HepG2 (cell line): ENCODE measurements at regions not wholly inside any gene's neighbourhood (a gene's known extent, or its start where the extent isn't known, plus 50 kb on each side); places are given as distances from the start of the nearest gene placed in this dataset.

Experiments
- ATAC-seq: fragments of 200-7000 bp; cut with Tn5 transposase; 3 replicates; pipeline ENCODE4 v1.9.1; 2020; ENCODE audit warnings: mild to moderate bottlenecking, moderate library complexity
- BruUV-seq: library from RNA; stranded (reverse); fragments of 400-500 nt; replicated peaks from 2 replicates; lab custom pipeline; 2021; lab: Mats Ljungman, UMichigan
- CTCF ChIA-PET: fragments of 300-600 bp; formaldehyde crosslinking; extraction: SDS; loops from one replicate; lab custom pipeline; 2021; ENCODE audit warnings: low total read pairs, inconsistent platforms, low intra/inter-chr PET ratio; lab: Yijun Ruan, JAX
- POLR2A ChIA-PET: fragments of 350-600 bp; sonication (Branson Sonifier 250); formaldehyde crosslinking; loops from one replicate; lab custom pipeline; 2020; ENCODE audit warnings: antibody characterized with exemption, inconsistent platforms; lab: Yijun Ruan, JAX
- DNase-seq: peaks from one replicate; pipeline ENCODE4 v3.0.0-alpha.2; 2015; ENCODE audit warnings: low spot score
- FAIRE-seq: peaks from 3 replicates; lab custom pipeline; 2011; peaks lifted over from hg19 to GRCh38; lab: Jason Lieb, UNC
- H2AFZ ChIP-seq: one replicate; pipeline ENCODE4 v1.6.1; 2011; ENCODE audit warnings: low read length, inconsistent platforms
- H3K27ac ChIP-seq: fragments of 300-600 bp; 3 replicates; pipeline ENCODE4 v1.8.0; 2011; ENCODE audit warnings: mixed run types, mild to moderate bottlenecking, mixed read lengths, low read length, inconsistent platforms; ENCODE audit not compliant: insufficient read depth; ENCODE audit errors: extremely low read length
- H3K27me3 ChIP-seq, 2 experiments: fragments of 200-600 bp in 1 of 2; 2 replicates in 1 of 2; 3 replicates in 1 of 2; pipeline versions ENCODE4 v1.6.0 to v1.8.0; 2011; ENCODE audit warnings: low read length in 2 of 2, mild to moderate bottlenecking in 2 of 2, moderate library complexity in 2 of 2, inconsistent platforms in 1 of 2; ENCODE audit not compliant: insufficient read depth in 2 of 2, control insufficient read depth in 1 of 2
- H3K36me3 ChIP-seq, 2 experiments: fragments of 200-600 bp in 1 of 2; replicated peaks in 1 of 2; 2 replicates in 1 of 2; 3 replicates in 1 of 2; pipeline versions ENCODE4 v1.5.1 to v1.8.0; 2011; ENCODE audit warnings: low read length in 2 of 2, inconsistent platforms in 1 of 2; ENCODE audit not compliant: insufficient read depth in 2 of 2, control insufficient read depth in 1 of 2
- H3K4me1 ChIP-seq: 2 replicates; pipeline ENCODE4 v1.5.1; 2012; ENCODE audit warnings: low read length, inconsistent platforms; ENCODE audit not compliant: insufficient read depth
- H3K4me2 ChIP-seq: 2 replicates; pipeline ENCODE4 v1.6.0; 2011; ENCODE audit warnings: low read depth, low read length, inconsistent platforms
- H3K4me3 ChIP-seq, 3 experiments: fragments of 200-600 bp in 1 of 3; sonication (generic), shearing (Covaris generic) in 1 of 3; replicated peaks in 1 of 3; 2 replicates each; pipeline ENCODE4 v1.5.1; 2011 to 2016; ENCODE audit warnings: low read length in 3 of 3, inconsistent platforms in 2 of 3, low read depth in 2 of 3, mild to moderate bottlenecking in 2 of 3, control low read depth in 1 of 3, mixed read lengths in 1 of 3; ENCODE audit not compliant: insufficient read depth in 1 of 3
- H3K79me2 ChIP-seq: one replicate; pipeline ENCODE4 v1.6.1; 2011; ENCODE audit warnings: low read length, inconsistent platforms; ENCODE audit not compliant: insufficient read depth
- H3K9ac ChIP-seq: 2 replicates; pipeline ENCODE4 v1.6.0; 2011; ENCODE audit warnings: mild to moderate bottlenecking, low read depth, low read length, inconsistent platforms; ENCODE audit not compliant: insufficient read depth
- H3K9me3 ChIP-seq: 2 replicates; pipeline ENCODE4 v1.5.1; 2012; ENCODE audit warnings: mild to moderate bottlenecking, low read length
- H4K20me1 ChIP-seq: 2 replicates; pipeline ENCODE4 v1.6.0; 2011; ENCODE audit warnings: inconsistent platforms, mild to moderate bottlenecking, low read length, moderate library complexity; ENCODE audit not compliant: insufficient read depth
- CENPT ChIP-seq: sonication (generic); formaldehyde crosslinking; IDR thresholded peaks from 2 replicates; pipeline ENCODE4 v1.8.0; 2022; ENCODE audit warnings: low read depth, mild to moderate bottlenecking, moderate library complexity, missing genetic modification reagents
- CENPX ChIP-seq: sonication (generic); formaldehyde crosslinking; IDR thresholded peaks from 2 replicates; pipeline ENCODE4 v1.9.0; 2021; ENCODE audit warnings: mild to moderate bottlenecking, missing genetic modification reagents, moderate library complexity
- KLF12 ChIP-seq: sonication (generic); formaldehyde crosslinking; IDR thresholded peaks from 2 replicates; pipeline ENCODE4 v1.4.0; 2020; ENCODE audit warnings: missing genetic modification reagents, borderline replicate concordance
- MZF1 ChIP-seq: sonication (generic); formaldehyde crosslinking; IDR thresholded peaks from 2 replicates; pipeline ENCODE4 v1.8.1; 2023; ENCODE audit warnings: mild to moderate bottlenecking, missing genetic modification reagents, borderline replicate concordance
- PCBP1 ChIP-seq: fragments of 200-400 bp; formaldehyde crosslinking; IDR thresholded peaks from 2 replicates; pipeline ENCODE4 v1.6.1; 2017; ENCODE audit warnings: mild to moderate bottlenecking, low read depth, low read length, borderline replicate concordance
- TCF7L2 ChIP-seq: IDR thresholded peaks from 2 replicates; pipeline ENCODE4 v1.6.1; 2011; ENCODE audit warnings: mild to moderate bottlenecking, low read depth, low read length, moderate library complexity
- ZNF180 ChIP-seq: sonication (generic); formaldehyde crosslinking; IDR thresholded peaks from 2 replicates; pipeline ENCODE4 v1.4.0; 2020; ENCODE audit warnings: low read depth, missing genetic modification reagents, borderline replicate concordance
- ZNF251 ChIP-seq: sonication (generic); formaldehyde crosslinking; IDR thresholded peaks from 2 replicates; pipeline ENCODE4 v1.9.0; 2021; ENCODE audit warnings: mild to moderate bottlenecking, missing genetic modification reagents
- ZNF263 ChIP-seq: sonication (generic); formaldehyde crosslinking; IDR thresholded peaks from 2 replicates; pipeline ENCODE4 v1.4.0; 2020; ENCODE audit warnings: missing genetic modification reagents
- ZNF670 ChIP-seq: sonication (generic); formaldehyde crosslinking; IDR thresholded peaks from 2 replicates; pipeline ENCODE4 v1.8.0; 2022; ENCODE audit warnings: mild to moderate bottlenecking, missing genetic modification reagents, borderline replicate concordance
- ZNF816 ChIP-seq: sonication (generic); formaldehyde crosslinking; IDR thresholded peaks from 2 replicates; pipeline ENCODE4 v1.8.0; 2022; ENCODE audit warnings: missing genetic modification reagents, mild to moderate bottlenecking, borderline replicate concordance
- ZZZ3 ChIP-seq: sonication (generic); formaldehyde crosslinking; IDR thresholded peaks from 2 replicates; pipeline ENCODE4 v1.4.0; 2020; ENCODE audit warnings: missing genetic modification reagents, mild to moderate bottlenecking, borderline replicate concordance
- WGBS: methylation state at CpG from one replicate; pipeline ENCODE4 v1.1.6; 2017; ENCODE audit warnings: low lambda C conversion rate; 5-methylcytosine and 5-hydroxymethylcytosine counted together
- in situ Hi-C: cut with HindIII; loops from 2 replicates; pipeline ENCODE4 v1.10.0; 2017; ENCODE audit warnings: low pct_unique_long_range_greater_than_20kb; ENCODE audit not compliant: extremely low pct_ligation_motif_present
- intact Hi-C: fragments of 100-400 bp; cut with micrococcal nuclease; formaldehyde crosslinking; loops from one replicate; pipeline ENCODE4 v1.10.0; 2022; ENCODE audit not compliant: unreplicated experiment
- TF ChIP-seq, protein P1 (sequence below): sonication (generic); formaldehyde crosslinking; IDR thresholded peaks from 2 replicates; pipeline ENCODE4 v1.5.0; 2020; ENCODE audit warnings: mild to moderate bottlenecking, missing genetic modification reagents
- TF ChIP-seq, protein P2 (sequence below): sonication (generic); formaldehyde crosslinking; IDR thresholded peaks from 2 replicates; pipeline ENCODE4 v1.4.0; 2020; ENCODE audit warnings: mild to moderate bottlenecking, missing genetic modification reagents
- TF ChIP-seq, protein P3 (sequence below): sonication (generic); formaldehyde crosslinking; IDR thresholded peaks from 2 replicates; pipeline ENCODE4 v1.9.0; 2021; ENCODE audit warnings: missing genetic modification reagents, borderline replicate concordance

DNA sequence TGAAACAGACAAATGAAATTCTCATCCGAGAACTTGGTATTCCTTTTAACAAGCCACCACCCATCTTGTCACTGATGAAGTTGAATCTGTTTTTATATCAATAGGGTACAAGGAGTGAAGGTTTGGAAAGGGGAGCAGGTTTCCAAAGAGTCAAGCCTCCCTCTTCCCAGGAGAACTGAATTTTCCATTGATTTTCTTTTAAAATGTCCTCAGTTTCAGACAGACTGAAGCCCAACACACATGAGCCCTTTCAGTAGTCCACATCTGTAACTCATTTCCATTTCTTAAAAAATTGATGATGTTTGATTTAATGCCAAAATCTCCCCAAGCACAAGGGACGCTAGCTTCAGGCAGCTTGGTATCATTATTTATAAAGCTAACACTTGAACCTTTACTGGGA lies 187.7 kb downstream of the FOXB1 start:
- intact Hi-C loops: no loop called here
- in situ Hi-C loops: loop anchor here (25.0 kb wide), 1 partner anchor 455 kb away; no protein-coding TSS in a partner anchor
- WGBS: 0% methylated on average over 2 of the region's 2 CpGs
- H3K9me3 ChIP-seq: no peaks in the 10 kb centered on the region
- no peaks in the 10 kb centered on the region for H3K36me3 ChIP-seq
- H2AFZ ChIP-seq: no peak overlapping the region
- POLR2A ChIA-PET: no interaction called here
- H4K20me1 ChIP-seq: no peaks in the 10 kb centered on the region
- H3K27me3 ChIP-seq: peaks cover 0 to 4% of the 10 kb centered on the region in 2 experiments; a peak in 1 of 5 replicates
- H3K9ac ChIP-seq: no peak overlapping the region
- no peaks in the 10 kb centered on the region for H3K4me1 ChIP-seq
- TF ChIP-seq KLF12 (CRISPR knock-in tag) (no peak), ZNF263 (CRISPR knock-in tag) (no peak), MZF1 (no peak), TCF7L2 (no peak), ZNF816 (CRISPR knock-in tag) (no peak)
- TF ChIP-seq, protein P1, sequence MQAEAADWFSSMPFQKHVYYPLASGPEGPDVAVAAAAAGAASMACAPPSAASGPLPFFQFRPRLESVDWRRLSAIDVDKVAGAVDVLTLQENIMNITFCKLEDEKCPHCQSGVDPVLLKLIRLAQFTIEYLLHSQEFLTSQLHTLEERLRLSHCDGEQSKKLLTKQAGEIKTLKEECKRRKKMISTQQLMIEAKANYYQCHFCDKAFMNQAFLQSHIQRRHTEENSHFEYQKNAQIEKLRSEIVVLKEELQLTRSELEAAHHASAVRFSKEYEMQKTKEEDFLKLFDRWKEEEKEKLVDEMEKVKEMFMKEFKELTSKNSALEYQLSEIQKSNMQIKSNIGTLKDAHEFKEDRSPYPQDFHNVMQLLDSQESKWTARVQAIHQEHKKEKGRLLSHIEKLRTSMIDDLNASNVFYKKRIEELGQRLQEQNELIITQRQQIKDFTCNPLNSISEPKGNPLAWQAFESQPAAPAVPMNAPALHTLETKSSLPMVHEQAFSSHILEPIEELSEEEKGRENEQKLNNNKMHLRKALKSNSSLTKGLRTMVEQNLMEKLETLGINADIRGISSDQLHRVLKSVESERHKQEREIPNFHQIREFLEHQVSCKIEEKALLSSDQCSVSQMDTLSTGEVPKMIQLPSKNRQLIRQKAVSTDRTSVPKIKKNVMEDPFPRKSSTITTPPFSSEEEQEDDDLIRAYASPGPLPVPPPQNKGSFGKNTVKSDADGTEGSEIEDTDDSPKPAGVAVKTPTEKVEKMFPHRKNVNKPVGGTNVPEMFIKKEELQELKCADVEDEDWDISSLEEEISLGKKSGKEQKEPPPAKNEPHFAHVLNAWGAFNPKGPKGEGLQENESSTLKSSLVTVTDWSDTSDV (CRISPR knock-in tag): no peak
- H3K27ac ChIP-seq: no peak overlapping the region
- ATAC-seq (no peak), DNase-seq (no peak), FAIRE-seq (no peak)
- no TSS peak for BruUV-seq
- no peak overlapping the region for H3K4me2 ChIP-seq
- no peaks in the 10 kb centered on the region for H3K79me2 ChIP-seq
- CTCF ChIA-PET: no interaction called here
- no peak overlapping the region for H3K4me3 ChIP-seq

DNA sequence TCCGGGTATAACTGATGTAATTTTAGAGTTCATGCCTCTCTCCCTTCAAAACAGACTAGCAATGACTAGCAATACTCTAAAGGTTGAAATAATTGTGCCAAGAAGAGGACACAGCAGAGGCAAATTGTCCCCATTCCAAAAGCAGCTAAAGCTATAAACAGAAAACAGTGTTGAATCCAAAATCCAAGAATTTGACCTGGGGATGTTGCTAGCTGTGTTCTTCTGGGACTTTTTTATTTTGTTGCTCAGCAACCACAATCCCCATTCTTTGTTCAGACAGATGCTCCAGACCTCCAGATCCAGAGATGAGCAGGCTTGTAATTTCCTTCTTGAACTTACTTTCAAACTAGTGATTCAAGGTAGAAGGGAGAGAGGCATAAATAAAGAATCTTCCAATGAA lies 191.5 kb downstream of the FOXB1 start:
- ATAC-seq: no peak
- ChIA-PET CTCF (no interaction called here), POLR2A (no interaction called here)
- Histone ChIP-seq H4K20me1 (no peaks in the 10 kb centered on the region), H3K79me2 (no peaks in the 10 kb centered on the region), H3K9ac (no peak overlapping the region), H2AFZ (no peak overlapping the region), H3K4me2 (no peak overlapping the region), H3K36me3 (no peaks in the 10 kb centered on the region), H3K9me3 (no peaks in the 10 kb centered on the region), H3K27ac (no peak overlapping the region), H3K27me3 (no peaks in the 10 kb centered on the region), H3K4me1 (no peaks in the 10 kb centered on the region), H3K4me3 (no peak overlapping the region)
- DNase-seq: no peak
- WGBS: 0% methylated on average over 1 of the region's 1 CpG
- in situ Hi-C loops (loop anchor here (25.0 kb wide), 1 partner anchor 458 kb away; no protein-coding TSS in a partner anchor), intact Hi-C loops (no loop called here)
- BruUV-seq: no TSS peak
- no peak for FAIRE-seq
- TF ChIP-seq, protein P2, sequence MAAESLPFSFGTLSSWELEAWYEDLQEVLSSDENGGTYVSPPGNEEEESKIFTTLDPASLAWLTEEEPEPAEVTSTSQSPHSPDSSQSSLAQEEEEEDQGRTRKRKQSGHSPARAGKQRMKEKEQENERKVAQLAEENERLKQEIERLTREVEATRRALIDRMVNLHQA (CRISPR knock-in tag): no peak
- no peak for TF ChIP-seq ZZZ3 (CRISPR knock-in tag)
- no peak for TF ChIP-seq ZNF180 (CRISPR knock-in tag)
- no peak for TF ChIP-seq PCBP1
- TF ChIP-seq, protein P3, sequence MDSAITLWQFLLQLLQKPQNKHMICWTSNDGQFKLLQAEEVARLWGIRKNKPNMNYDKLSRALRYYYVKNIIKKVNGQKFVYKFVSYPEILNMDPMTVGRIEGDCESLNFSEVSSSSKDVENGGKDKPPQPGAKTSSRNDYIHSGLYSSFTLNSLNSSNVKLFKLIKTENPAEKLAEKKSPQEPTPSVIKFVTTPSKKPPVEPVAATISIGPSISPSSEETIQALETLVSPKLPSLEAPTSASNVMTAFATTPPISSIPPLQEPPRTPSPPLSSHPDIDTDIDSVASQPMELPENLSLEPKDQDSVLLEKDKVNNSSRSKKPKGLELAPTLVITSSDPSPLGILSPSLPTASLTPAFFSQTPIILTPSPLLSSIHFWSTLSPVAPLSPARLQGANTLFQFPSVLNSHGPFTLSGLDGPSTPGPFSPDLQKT: no peak
- no peak for TF ChIP-seq ZNF251 (CRISPR knock-in tag)
- no peak for TF ChIP-seq CENPT (CRISPR knock-in tag)
- no peak for TF ChIP-seq CENPX (CRISPR knock-in tag)
- no peak for TF ChIP-seq ZNF670 (CRISPR knock-in tag)
